Mucosa of rectum (tissue), 2 donors: ENCODE measurements at regions not wholly inside any gene's neighbourhood (a gene's known extent, or its start where the extent isn't known, plus 50 kb on each side); places are given as distances from the start of the nearest gene placed in this dataset.

Experiments
- H3K27ac ChIP-seq, 2 donors: one replicate each; pipeline ENCODE4 v1.7.0; 2013; ENCODE audit warnings: inconsistent platforms in 2 of 2, low read depth in 2 of 2, low read length in 2 of 2
- H3K27me3 ChIP-seq, 2 donors: one replicate each; pipeline ENCODE4 v1.7.0; 2013; ENCODE audit warnings: low read length in 2 of 2; ENCODE audit not compliant: control insufficient read depth in 2 of 2, insufficient read depth in 2 of 2
- H3K36me3 ChIP-seq, 2 donors: one replicate each; pipeline ENCODE4 v1.7.0; 2013; ENCODE audit warnings: low read length in 2 of 2; ENCODE audit not compliant: control insufficient read depth in 2 of 2, insufficient read depth in 2 of 2
- H3K4me1 ChIP-seq, 2 donors: one replicate each; pipeline ENCODE4 v1.7.0; 2013; ENCODE audit warnings: low read length in 2 of 2, mild to moderate bottlenecking in 1 of 2; ENCODE audit not compliant: control insufficient read depth in 2 of 2, insufficient read depth in 2 of 2
- H3K4me3 ChIP-seq, 2 donors: one replicate each; pipeline ENCODE4 v1.7.0; 2013; ENCODE audit warnings: low read length in 2 of 2
- H3K9ac ChIP-seq, 2 donors: one replicate each; pipeline ENCODE4 v1.7.0; 2013; ENCODE audit warnings: low read length in 2 of 2, low read depth in 1 of 2, mild to moderate bottlenecking in 1 of 2
- H3K9me3 ChIP-seq, 2 donors: one replicate each; pipeline ENCODE4 v1.7.0; 2013; ENCODE audit warnings: low read length in 2 of 2; ENCODE audit not compliant: control insufficient read depth in 2 of 2
- donor health status: healthy.
- donor health status: Normal muscosa, but diverticular disease.

GRCh38 chr2:147547440-147547839 is 297.4 kb upstream of the ACVR2A start:
- no peak overlapping the region for H3K27ac ChIP-seq
- H3K27me3 ChIP-seq, result no peaks in the 10 kb centered on the region
- H3K9ac ChIP-seq, result no peak overlapping the region

GRCh38 chr2:147546109-147546508 is 298.7 kb upstream of the ACVR2A start:
- Histone ChIP-seq H3K4me3 (no peak overlapping the region), H3K27me3 (no peaks in the 10 kb centered on the region), H3K9me3 (no peaks in the 10 kb centered on the region), H3K9ac (no peak overlapping the region), H3K36me3 (no peaks in the 10 kb centered on the region), H3K4me1 (no peaks in the 10 kb centered on the region), H3K27ac (no peak overlapping the region)

More at GRCh38 chr2:147547440-147547839, 297.4 kb upstream of the ACVR2A start:
- Histone ChIP-seq H3K36me3 (no peaks in the 10 kb centered on the region), H3K4me1 (no peaks in the 10 kb centered on the region), H3K9me3 (no peaks in the 10 kb centered on the region), H3K4me3 (no peak overlapping the region)

GRCh38 chr2:147543056-147543455 is 301.8 kb upstream of the ACVR2A start:
- Histone ChIP-seq H3K4me3 (no peak overlapping the region), H3K9me3 (no peaks in the 10 kb centered on the region), H3K9ac (no peak overlapping the region), H3K4me1 (no peaks in the 10 kb centered on the region), H3K36me3 (no peaks in the 10 kb centered on the region), H3K27ac (no peak overlapping the region), H3K27me3 (no peaks in the 10 kb centered on the region)

GRCh38 chr2:147542351-147542750 is 302.5 kb upstream of the ACVR2A start:
- no peaks in the 10 kb centered on the region for H3K27me3 ChIP-seq
- no peaks in the 10 kb centered on the region for H3K9me3 ChIP-seq
- H3K36me3 ChIP-seq, result no peaks in the 10 kb centered on the region
- H3K9ac ChIP-seq, result no peak overlapping the region
- no peaks in the 10 kb centered on the region for H3K4me1 ChIP-seq
- H3K27ac ChIP-seq, result no peak overlapping the region
- H3K4me3 ChIP-seq, result no peak overlapping the region

GRCh38 chr2:147541314-147541713 is 303.5 kb upstream of the ACVR2A start:
- Histone ChIP-seq H3K4me3 (no peak overlapping the region), H3K9ac (no peak overlapping the region), H3K4me1 (no peaks in the 10 kb centered on the region), H3K27ac (no peak overlapping the region), H3K36me3 (no peaks in the 10 kb centered on the region), H3K27me3 (no peaks in the 10 kb centered on the region), H3K9me3 (no peaks in the 10 kb centered on the region)

- Histone ChIP-seq H3K27ac (no peak overlapping the region), H3K27me3 (no peaks in the 10 kb centered on the region), H3K9ac (no peak overlapping the region), H3K4me3 (no peak overlapping the region), H3K36me3 (no peaks in the 10 kb centered on the region), H3K4me1 (no peaks in the 10 kb centered on the region), H3K9me3 (no peaks in the 10 kb centered on the region)
These were observed 306.0 kb upstream of the ACVR2A start for GRCh38 chr2:147538821-147539220.

GRCh38 chr2:147538088-147538487 is 306.7 kb upstream of the ACVR2A start:
- no peak overlapping the region for H3K9ac ChIP-seq
- H3K27ac ChIP-seq, result no peak overlapping the region
- H3K27me3 ChIP-seq, result no peaks in the 10 kb centered on the region
- H3K4me1 ChIP-seq, result no peaks in the 10 kb centered on the region
- H3K36me3 ChIP-seq, result no peaks in the 10 kb centered on the region
- no peak overlapping the region for H3K4me3 ChIP-seq
- no peaks in the 10 kb centered on the region for H3K9me3 ChIP-seq

GRCh38 chr2:147531269-147531668 is 313.6 kb upstream of the ACVR2A start:
- no peak overlapping the region for H3K4me3 ChIP-seq
- H3K9ac ChIP-seq, result no peak overlapping the region
- H3K36me3 ChIP-seq, result no peaks in the 10 kb centered on the region
- no peaks in the 10 kb centered on the region for H3K4me1 ChIP-seq
- no peaks in the 10 kb centered on the region for H3K27me3 ChIP-seq
- no peak overlapping the region for H3K27ac ChIP-seq
- H3K9me3 ChIP-seq, result no peaks in the 10 kb centered on the region

GRCh38 chr2:147530033-147530432 is 314.8 kb upstream of the ACVR2A start:
- H3K27ac ChIP-seq, result no peak overlapping the region
- H3K9ac ChIP-seq, result no peak overlapping the region
- H3K4me3 ChIP-seq, result no peak overlapping the region
- H3K4me1 ChIP-seq, result no peaks in the 10 kb centered on the region
- no peaks in the 10 kb centered on the region for H3K36me3 ChIP-seq
- no peaks in the 10 kb centered on the region for H3K9me3 ChIP-seq
- H3K27me3 ChIP-seq, result no peaks in the 10 kb centered on the region

GRCh38 chr2:147525819-147526489 is 318.9 kb upstream of the ACVR2A start:
- Histone ChIP-seq H3K4me1 (no peaks in the 10 kb centered on the region), H3K27ac (no peak overlapping the region), H3K9me3 (no peaks in the 10 kb centered on the region), H3K4me3 (no peak overlapping the region), H3K9ac (no peak overlapping the region), H3K36me3 (no peaks in the 10 kb centered on the region), H3K27me3 (no peaks in the 10 kb centered on the region)

- Histone ChIP-seq H3K4me3 (no peak overlapping the region), H3K27me3 (no peaks in the 10 kb centered on the region), H3K4me1 (no peaks in the 10 kb centered on the region), H3K9me3 (no peaks in the 10 kb centered on the region), H3K27ac (no peak overlapping the region), H3K9ac (no peak overlapping the region), H3K36me3 (no peaks in the 10 kb centered on the region)
These were observed 319.9 kb upstream of the ACVR2A start for GRCh38 chr2:147524912-147525311.
